G401 (cell line): ENCODE measurements at regions not wholly inside any gene's neighbourhood (a gene's known extent, or its start where the extent isn't known, plus 50 kb on each side); places are given as distances from the start of the nearest gene placed in this dataset.
"Not testable (repeated sequence)": the region's sequence is repeated elsewhere in the genome, so short reads cannot be mapped to it uniquely, and the experiment has no call there.

Source experiments
- DNase-seq: peaks from one replicate; pipeline ENCODE4 v3.0.0-alpha.2; 2015; ENCODE audit warnings: low spot score
- in situ Hi-C: cut with HindIII; loops from 2 replicates; pipeline ENCODE4 v1.10.0; 2016; ENCODE audit warnings: low sequenced_read_pairs, mixed read lengths

GRCh38 chr2:176882045-176882444 is 330.5 kb upstream of the HNRNPA3 start:
- in situ Hi-C loops, DNase-seq: not testable (repeated sequence)

GRCh38 chr2:176885001-176885643 is 327.5 kb upstream of the HNRNPA3 start:
- in situ Hi-C loops = no loop called here
- no peak for DNase-seq

- DNase-seq = no peak
- in situ Hi-C loops = no loop called here
These were observed 326.9 kb upstream of the HNRNPA3 start for GRCh38 chr2:176885661-176886060.

GRCh38 chr2:176891105-176891504 is 321.5 kb upstream of the HNRNPA3 start:
- no peak for DNase-seq
- in situ Hi-C loops = no loop called here

- DNase-seq = no peak
- in situ Hi-C loops = no loop called here
These were observed 320.7 kb upstream of the HNRNPA3 start for GRCh38 chr2:176891857-176892256.

- in situ Hi-C loops = no loop called here
- DNase-seq = no peak
These were observed 319.8 kb upstream of the HNRNPA3 start for GRCh38 chr2:176892676-176893226.

GRCh38 chr2:176895158-176895557 is 317.4 kb upstream of the HNRNPA3 start:
- DNase-seq = no peak
- in situ Hi-C loops = no loop called here

GRCh38 chr2:176902454-176902853 is 310.1 kb upstream of the HNRNPA3 start:
- no peak for DNase-seq
- in situ Hi-C loops = no loop called here

GRCh38 chr2:176904053-176904452 is 308.5 kb upstream of the HNRNPA3 start:
- DNase-seq, in situ Hi-C loops: not testable (repeated sequence)

GRCh38 chr2:176907341-176907740 is 305.3 kb upstream of the HNRNPA3 start:
- no peak for DNase-seq
- in situ Hi-C loops = no loop called here

GRCh38 chr2:176910828-176911227 is 301.8 kb upstream of the HNRNPA3 start:
- in situ Hi-C loops = no loop called here
- no peak for DNase-seq

- in situ Hi-C loops = no loop called here
- DNase-seq = no peak
These were observed 298.6 kb upstream of the HNRNPA3 start for GRCh38 chr2:176913955-176914354.

GRCh38 chr2:176914371-176914770 is 298.2 kb upstream of the HNRNPA3 start:
- DNase-seq = no peak
- in situ Hi-C loops = no loop called here

- in situ Hi-C loops, DNase-seq: not testable (repeated sequence)
These were observed 290.0 kb upstream of the HNRNPA3 start for GRCh38 chr2:176922545-176922944.

GRCh38 chr2:176923205-176923604 is 289.4 kb upstream of the HNRNPA3 start:
- in situ Hi-C loops = no loop called here
- no peak for DNase-seq

- DNase-seq = no peak
- in situ Hi-C loops = no loop called here
These were observed 287.6 kb upstream of the HNRNPA3 start for GRCh38 chr2:176924909-176925534.

GRCh38 chr2:176926453-176926852 is 286.1 kb upstream of the HNRNPA3 start:
- in situ Hi-C loops = no loop called here
- no peak for DNase-seq

GRCh38 chr2:176929387-176929786 is 283.2 kb upstream of the HNRNPA3 start:
- in situ Hi-C loops, DNase-seq: not testable (repeated sequence)

GRCh38 chr2:176931588-176932563 is 280.7 kb upstream of the HNRNPA3 start:
- DNase-seq = no peak
- in situ Hi-C loops = no loop called here

- in situ Hi-C loops = no loop called here
- no peak for DNase-seq
These were observed 278.5 kb upstream of the HNRNPA3 start for GRCh38 chr2:176934131-176934530.
